Tibial artery (tissue), 4 donors: ENCODE measurements at regions not wholly inside any gene's neighbourhood (a gene's known extent, or its start where the extent isn't known, plus 50 kb on each side); places are given as distances from the start of the nearest gene placed in this dataset.

ENCODE experiments used
- DNase-seq, 2 donors: peaks; one replicate each; pipeline ENCODE4 v3.0.0-alpha.2; 2019
- H3K27ac ChIP-seq, 2 donors: fragments of 200-600 bp; sonication (generic) in 1 of 2; 1 replicate in 1 of 2; 2 replicates in 1 of 2; pipeline ENCODE4 v1.5.1; 2018 to 2019; ENCODE audit warnings: mild to moderate bottlenecking in 1 of 2
- H3K27me3 ChIP-seq, 2 donors: fragments of 200-600 bp; sonication (generic) in 1 of 2; one replicate each; pipeline versions ENCODE4 v1.5.1 to v1.6.0; 2016 to 2019
- H3K36me3 ChIP-seq, 3 donors: fragments of 200-600 bp; sonication (generic) in 2 of 3; one replicate each; pipeline ENCODE4 v1.5.1; 2016 to 2019; ENCODE audit warnings: mild to moderate bottlenecking in 2 of 3
- H3K4me1 ChIP-seq, 4 donors: fragments of 200-600 bp; sonication (generic) in 2 of 4; 1 replicate in 3 of 4; 2 replicates in 1 of 4; pipeline ENCODE4 v1.5.1; 2016 to 2019
- H3K4me3 ChIP-seq, 2 donors: fragments of 200-600 bp; sonication (generic) in 1 of 2; 1 replicate in 1 of 2; 2 replicates in 1 of 2; pipeline ENCODE4 v1.5.1; 2018 to 2019; ENCODE audit warnings: mild to moderate bottlenecking in 2 of 2
- H3K9me3 ChIP-seq, 3 donors: fragments of 200-600 bp; sonication (generic) in 1 of 3; one replicate each; pipeline ENCODE4 v1.5.1; 2016 to 2019
- intact Hi-C: fragments of 100-400 bp; cut with DNase I; formaldehyde crosslinking; loops from one replicate; pipeline ENCODE4 v1.15.0; 2023; ENCODE audit warnings: low total_unique reads
- TF ChIP-seq, protein P1 (sequence below), 2 experiments: fragments of 200-600 bp in 1 of 2; fragments of 450-650 bp in 1 of 2; IDR thresholded peaks; one replicate each; pipeline ENCODE4 v1.5.1; 2017 to 2019; ENCODE audit warnings: antibody characterized with exemption in 2 of 2, mild to moderate bottlenecking in 1 of 2, moderate library complexity in 1 of 2

DNA sequence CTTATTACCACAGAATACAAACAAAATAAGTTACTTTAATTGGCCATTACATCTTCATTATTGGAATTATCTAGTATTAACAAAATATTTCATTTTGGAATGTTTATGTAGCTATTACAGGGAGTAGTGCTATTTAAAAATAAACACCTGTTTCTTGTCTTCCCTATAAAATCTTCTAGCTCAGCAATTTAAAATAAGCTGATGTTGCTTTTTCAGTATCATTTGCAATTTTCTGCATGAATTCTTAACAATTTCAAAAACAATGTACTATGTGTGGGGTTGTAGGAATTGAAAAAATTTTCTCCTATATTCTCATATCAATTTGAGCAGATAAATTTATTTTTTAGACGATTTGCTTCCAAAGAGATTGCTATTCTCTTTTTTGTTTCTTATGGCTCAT is 1251.3 kb upstream of the CRIM1 start:
- H3K4me3 ChIP-seq = no peak overlapping the region
- H3K27me3 ChIP-seq = no peaks in the 10 kb centered on the region
- TF ChIP-seq, protein P1, sequence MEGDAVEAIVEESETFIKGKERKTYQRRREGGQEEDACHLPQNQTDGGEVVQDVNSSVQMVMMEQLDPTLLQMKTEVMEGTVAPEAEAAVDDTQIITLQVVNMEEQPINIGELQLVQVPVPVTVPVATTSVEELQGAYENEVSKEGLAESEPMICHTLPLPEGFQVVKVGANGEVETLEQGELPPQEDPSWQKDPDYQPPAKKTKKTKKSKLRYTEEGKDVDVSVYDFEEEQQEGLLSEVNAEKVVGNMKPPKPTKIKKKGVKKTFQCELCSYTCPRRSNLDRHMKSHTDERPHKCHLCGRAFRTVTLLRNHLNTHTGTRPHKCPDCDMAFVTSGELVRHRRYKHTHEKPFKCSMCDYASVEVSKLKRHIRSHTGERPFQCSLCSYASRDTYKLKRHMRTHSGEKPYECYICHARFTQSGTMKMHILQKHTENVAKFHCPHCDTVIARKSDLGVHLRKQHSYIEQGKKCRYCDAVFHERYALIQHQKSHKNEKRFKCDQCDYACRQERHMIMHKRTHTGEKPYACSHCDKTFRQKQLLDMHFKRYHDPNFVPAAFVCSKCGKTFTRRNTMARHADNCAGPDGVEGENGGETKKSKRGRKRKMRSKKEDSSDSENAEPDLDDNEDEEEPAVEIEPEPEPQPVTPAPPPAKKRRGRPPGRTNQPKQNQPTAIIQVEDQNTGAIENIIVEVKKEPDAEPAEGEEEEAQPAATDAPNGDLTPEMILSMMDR (IDR thresholded peaks at IDR 0.05) = no peak
- H3K9me3 ChIP-seq = no peaks in the 10 kb centered on the region
- intact Hi-C loops = no loop called here
- DNase-seq = no peak
- no peaks in the 10 kb centered on the region for H3K4me1 ChIP-seq
- no peaks in the 10 kb centered on the region for H3K36me3 ChIP-seq
- no peak overlapping the region for H3K27ac ChIP-seq

DNA sequence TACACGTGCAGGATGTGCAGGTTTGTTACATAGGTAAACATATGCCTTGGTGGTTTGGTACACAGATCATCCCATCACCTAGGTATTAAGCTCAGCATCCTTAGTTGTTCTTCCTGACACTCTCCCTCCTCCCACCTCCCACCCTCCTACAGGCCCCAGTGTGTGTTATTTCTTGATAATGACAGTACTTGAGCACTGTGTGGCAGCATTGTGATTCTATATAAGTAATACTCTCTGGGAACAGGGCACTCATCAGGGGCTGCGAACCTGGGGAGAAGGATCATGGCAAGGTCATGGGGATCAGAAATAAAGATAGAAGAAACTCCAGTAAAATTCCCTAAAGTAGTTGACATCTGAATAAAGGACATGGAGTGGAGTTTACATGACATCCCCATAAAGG is 1256.2 kb upstream of the CRIM1 start:
- no peaks in the 10 kb centered on the region for H3K4me1 ChIP-seq
- DNase-seq = no peak
- no peaks in the 10 kb centered on the region for H3K36me3 ChIP-seq
- H3K4me3 ChIP-seq = no peak overlapping the region
- H3K27ac ChIP-seq = no peak overlapping the region
- no peaks in the 10 kb centered on the region for H3K27me3 ChIP-seq
- intact Hi-C loops = no loop called here
- TF ChIP-seq, protein P1 (IDR thresholded peaks at IDR 0.05) = no peak
- no peaks in the 10 kb centered on the region for H3K9me3 ChIP-seq

DNA sequence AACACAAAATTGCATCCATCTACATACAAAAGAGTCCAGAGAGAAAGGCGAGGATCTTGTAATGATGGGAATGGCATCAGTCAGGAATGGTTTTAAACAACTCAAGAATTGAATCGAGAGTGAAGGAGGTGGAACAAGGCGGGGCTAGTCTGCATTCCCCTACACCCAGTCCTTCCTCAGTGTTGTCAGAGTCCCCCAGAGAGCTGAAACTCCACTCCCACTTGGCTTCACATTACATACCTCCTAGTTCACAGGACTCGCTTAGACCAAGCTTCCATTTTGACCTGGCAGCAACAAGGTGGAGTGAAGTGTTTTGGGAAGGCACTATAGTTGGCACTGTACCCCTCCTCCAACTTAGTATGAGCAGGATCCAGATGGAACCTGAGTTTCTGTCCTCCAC is 1273.5 kb upstream of the CRIM1 start:
- H3K36me3 ChIP-seq = no peaks in the 10 kb centered on the region
- intact Hi-C loops = no loop called here
- no peaks in the 10 kb centered on the region for H3K9me3 ChIP-seq
- no peaks in the 10 kb centered on the region for H3K4me1 ChIP-seq
- no peak overlapping the region for H3K4me3 ChIP-seq
- H3K27me3 ChIP-seq = no peaks in the 10 kb centered on the region
- no peak overlapping the region for H3K27ac ChIP-seq
- TF ChIP-seq, protein P1 (IDR thresholded peaks at IDR 0.05) = no peak
- DNase-seq = no peak

GRCh38 chr2:35081622-35082015 is 1274.0 kb upstream of the CRIM1 start:
- Histone ChIP-seq H3K27ac (no peak overlapping the region), H3K4me1 (no peaks in the 10 kb centered on the region), H3K36me3 (no peaks in the 10 kb centered on the region), H3K9me3 (no peaks in the 10 kb centered on the region), H3K4me3 (no peak overlapping the region), H3K27me3 (no peaks in the 10 kb centered on the region)
- TF ChIP-seq, protein P1 (IDR thresholded peaks at IDR 0.05) = no peak
- no peak for DNase-seq
- intact Hi-C loops = no loop called here

GRCh38 chr2:35081001-35081621 is 1274.5 kb upstream of the CRIM1 start:
- Histone ChIP-seq H3K27me3 (no peaks in the 10 kb centered on the region), H3K36me3 (no peaks in the 10 kb centered on the region), H3K27ac (no peak overlapping the region), H3K9me3 (no peaks in the 10 kb centered on the region), H3K4me1 (no peaks in the 10 kb centered on the region), H3K4me3 (no peak overlapping the region)
- intact Hi-C loops = no loop called here
- no peak for DNase-seq
- TF ChIP-seq, protein P1 (IDR thresholded peaks at IDR 0.05) = no peak
